IMR-90 (cell line): ENCODE measurements at regions not wholly inside any gene's neighbourhood (a gene's known extent, or its start where the extent isn't known, plus 50 kb on each side); places are given as distances from the start of the nearest gene placed in this dataset.

ENCODE experiments used
- ATAC-seq: fragments of 200-7000 bp; cut with Tn5 transposase; 2 replicates; pipeline ENCODE4 v1.9.1; 2020; ENCODE audit warnings: low read depth, mild to moderate bottlenecking, moderate library complexity
- BruUV-seq: library from RNA; stranded (reverse); fragments of 400-500 nt; replicated peaks from 2 replicates; lab custom pipeline; 2021; lab: Mats Ljungman, UMichigan
- CTCF ChIA-PET: fragments of 300-600 bp; formaldehyde crosslinking; extraction: SDS; loops from one replicate; lab custom pipeline; 2021; ENCODE audit warnings: antibody characterized with exemption; lab: Yijun Ruan, JAX
- POLR2A ChIA-PET: fragments of 300-600 bp; sonication (Branson Sonifier 250); formaldehyde crosslinking; loops from one replicate; lab custom pipeline; 2022; ENCODE audit warnings: antibody characterized with exemption; ENCODE audit not compliant: unreplicated experiment; lab: Charles Lee
- DNase-seq: peaks from one replicate; pipeline ENCODE4 v3.0.0; 2013
- H2AFZ ChIP-seq: replicated peaks from 2 replicates; pipeline ENCODE3; 2013; ENCODE audit warnings: low read length, mild to moderate bottlenecking; ENCODE audit not compliant: poor library complexity
- H2AK5ac ChIP-seq: 2 replicates; pipeline ENCODE4 v1.6.1; 2013; ENCODE audit warnings: low read depth, low read length, inconsistent platforms
- H2AK9ac ChIP-seq: replicated peaks from 2 replicates; pipeline ENCODE3; 2013; ENCODE audit warnings: mild to moderate bottlenecking, low read depth, low read length, moderate library complexity; ENCODE audit not compliant: poor library complexity
- H2BK120ac ChIP-seq: 2 replicates; pipeline ENCODE4 v1.6.1; 2013; ENCODE audit warnings: low read depth, low read length, inconsistent platforms
- H2BK15ac ChIP-seq: 3 replicates; pipeline ENCODE4 v1.6.1; 2013; ENCODE audit warnings: low read depth, low read length, inconsistent platforms
- H2BK20ac ChIP-seq: 2 replicates; pipeline ENCODE4 v1.6.1; 2013; ENCODE audit warnings: low read depth, mild to moderate bottlenecking, inconsistent platforms, low read length, moderate library complexity
- H2BK5ac ChIP-seq: 2 replicates; pipeline ENCODE4 v1.6.1; 2013; ENCODE audit warnings: mild to moderate bottlenecking, low read depth, low read length, inconsistent platforms; ENCODE audit not compliant: poor library complexity, severe bottlenecking
- H3K14ac ChIP-seq: replicated peaks from 2 replicates; pipeline ENCODE4 v1.6.1; 2013; ENCODE audit warnings: low read depth, low read length, inconsistent platforms
- H3K18ac ChIP-seq: 2 replicates; pipeline ENCODE4 v1.6.1; 2013; ENCODE audit warnings: low read depth, low read length, control low read depth
- H3K23ac ChIP-seq: 2 replicates; pipeline ENCODE4 v1.6.1; 2013; ENCODE audit warnings: low read depth, low read length, inconsistent platforms
- H3K27ac ChIP-seq: 2 replicates; pipeline ENCODE4 v1.5.1; 2013; ENCODE audit warnings: mild to moderate bottlenecking, control low read depth, low read length; ENCODE audit not compliant: insufficient read depth
- H3K27me3 ChIP-seq: 2 replicates; pipeline ENCODE4 v1.6.1; 2013; ENCODE audit warnings: low read length; ENCODE audit not compliant: control insufficient read depth, insufficient read depth
- H3K36me3 ChIP-seq: 2 replicates; pipeline ENCODE4 v1.6.1; 2013; ENCODE audit warnings: low read length, mixed read lengths; ENCODE audit not compliant: control insufficient read depth, insufficient read depth
- H3K4ac ChIP-seq: 2 replicates; pipeline ENCODE4 v1.6.1; 2013; ENCODE audit warnings: low read depth, low read length, inconsistent platforms
- H3K4me1 ChIP-seq: 2 replicates; pipeline ENCODE4 v1.6.1; 2013; ENCODE audit warnings: low read length, mixed read lengths; ENCODE audit not compliant: control insufficient read depth, insufficient read depth
- H3K4me2 ChIP-seq: 2 replicates; pipeline ENCODE4 v1.6.1; 2013; ENCODE audit warnings: low read depth, mild to moderate bottlenecking, control low read depth, low read length, moderate library complexity
- H3K4me3 ChIP-seq: 2 replicates; pipeline ENCODE4 v1.5.1; 2013; ENCODE audit warnings: low read depth, mild to moderate bottlenecking, control low read depth, low read length, moderate library complexity; ENCODE audit not compliant: insufficient read depth
- H3K56ac ChIP-seq: 2 replicates; pipeline ENCODE4 v1.6.1; 2013; ENCODE audit warnings: low read length, inconsistent platforms; ENCODE audit not compliant: insufficient read depth; ENCODE audit errors: extremely low read depth
- H3K79me1 ChIP-seq, 2 experiments: 2 replicates each; pipeline ENCODE4 v1.6.1; 2013; ENCODE audit warnings: low read length in 2 of 2, inconsistent platforms in 1 of 2, low read depth in 1 of 2
- H3K9ac ChIP-seq: 2 replicates; pipeline ENCODE4 v1.6.1; 2013; ENCODE audit warnings: low read depth, low read length, control low read depth
- H3K9me1 ChIP-seq: 2 replicates; pipeline ENCODE4 v1.6.1; 2013; ENCODE audit warnings: low read length, inconsistent platforms; ENCODE audit not compliant: insufficient read depth
- H3K9me3 ChIP-seq: 2 replicates; pipeline ENCODE4 v1.6.1; 2013; ENCODE audit warnings: low read length; ENCODE audit not compliant: control insufficient read depth, insufficient read depth
- H4K20me1 ChIP-seq: 2 replicates; pipeline ENCODE4 v1.6.1; 2013; ENCODE audit warnings: low read length, inconsistent platforms; ENCODE audit not compliant: insufficient read depth
- H4K5ac ChIP-seq: 2 replicates; pipeline ENCODE4 v1.6.1; 2013; ENCODE audit warnings: mild to moderate bottlenecking, low read depth, low read length, control low read depth
- H4K8ac ChIP-seq, 2 experiments: 2 replicates each; pipeline ENCODE4 v1.6.1; 2013; ENCODE audit warnings: low read depth in 2 of 2, low read length in 2 of 2, control low read depth in 1 of 2, inconsistent platforms in 1 of 2
- H4K91ac ChIP-seq: 2 replicates; pipeline ENCODE4 v1.6.1; 2013; ENCODE audit warnings: low read depth, low read length, inconsistent platforms; ENCODE audit not compliant: insufficient read depth
- BHLHE40 ChIP-seq: fragments of 150-350 bp; IDR thresholded peaks from 2 replicates; pipeline ENCODE4 v1.6.1; 2016; ENCODE audit warnings: mild to moderate bottlenecking, low read depth, low read length
- CEBPB ChIP-seq: IDR thresholded peaks from 2 replicates; pipeline ENCODE4 v1.6.1; 2012; ENCODE audit warnings: low read depth, low read length, improper control_type of control experiment
- CHD1 ChIP-seq: IDR thresholded peaks from 2 replicates; pipeline ENCODE4 v1.6.1; 2012; ENCODE audit warnings: low read depth, low read length, improper control_type of control experiment
- CTCF ChIP-seq: conservative IDR thresholded peaks from 2 replicates; pipeline ENCODE4 v1.5.1; 2012; ENCODE audit warnings: mild to moderate bottlenecking, low read depth, low read length, improper control_type of control experiment
- ELK1 ChIP-seq: fragments of 150-350 bp; IDR thresholded peaks from 2 replicates; pipeline ENCODE4 v1.6.1; 2016; ENCODE audit warnings: low read depth, mild to moderate bottlenecking, low read length, moderate library complexity, borderline replicate concordance
- FOS ChIP-seq: fragments of 150-350 bp; IDR thresholded peaks from 2 replicates; pipeline ENCODE4 v1.6.1; 2016; ENCODE audit warnings: low read depth, low read length
- MAFK ChIP-seq: IDR thresholded peaks from 2 replicates; pipeline ENCODE4 v1.6.1; 2012; ENCODE audit warnings: low read depth, low read length, improper control_type of control experiment
- MAZ ChIP-seq: IDR thresholded peaks from 2 replicates; pipeline ENCODE4 v1.6.1; 2012; ENCODE audit warnings: low read depth, mild to moderate bottlenecking, low read length, improper control_type of control experiment, moderate library complexity, borderline replicate concordance
- MXI1 ChIP-seq: IDR thresholded peaks from 2 replicates; pipeline ENCODE4 v1.6.1; 2012; ENCODE audit warnings: low read depth, mild to moderate bottlenecking, low read length, moderate library complexity, borderline replicate concordance
- NFE2L2 ChIP-seq: fragments of 150-350 bp; IDR thresholded peaks from 2 replicates; pipeline ENCODE4 v1.6.1; 2016; ENCODE audit warnings: low read depth, mild to moderate bottlenecking, low read length
- POLR2A ChIP-seq: IDR thresholded peaks from 2 replicates; pipeline ENCODE4 v1.6.1; 2012; ENCODE audit warnings: mild to moderate bottlenecking, low read depth, low read length
- RAD21 ChIP-seq: IDR thresholded peaks from 2 replicates; pipeline ENCODE4 v1.6.1; 2012; ENCODE audit warnings: low read length, improper control_type of control experiment
- RFX5 ChIP-seq: IDR thresholded peaks from 2 replicates; pipeline ENCODE4 v1.8.0; 2012; ENCODE audit warnings: low read depth, mild to moderate bottlenecking, low read length, moderate library complexity
- SMC3 ChIP-seq: fragments of 150-350 bp; IDR thresholded peaks from 2 replicates; pipeline ENCODE4 v1.6.1; 2016; ENCODE audit warnings: low read depth, mild to moderate bottlenecking, antibody characterized with exemption, low read length, moderate library complexity
- USF2 ChIP-seq: fragments of 150-350 bp; IDR thresholded peaks from 2 replicates; pipeline ENCODE4 v1.6.1; 2017; ENCODE audit warnings: mild to moderate bottlenecking, antibody characterized with exemption, low read length, low read depth
- WGBS, 2 experiments: methylation state at CpG; one replicate each; pipeline versions ENCODE4 v1.1.5 to v1.1.7; 2013; ENCODE audit warnings: missing lambda C conversion rate in 2 of 2; ENCODE audit not compliant: insufficient read length in 1 of 2; ENCODE audit errors: extremely low coverage in 2 of 2; 5-methylcytosine and 5-hydroxymethylcytosine counted together
- dilution Hi-C: fragments of 300-500 bp; cut with HindIII; formaldehyde crosslinking; loops from one replicate; pipeline ENCODE4 v1.14.3; 2018; ENCODE audit warnings: low sequenced_read_pairs; ENCODE audit not compliant: unreplicated experiment
- in situ Hi-C: fragments of 300-500 bp; cut with MboI; formaldehyde crosslinking; loops from 3 replicates; pipeline ENCODE4 v1.14.3; 2019; ENCODE audit warnings: low sequenced_read_pairs, inconsistent platforms, mixed read lengths
- intact Hi-C: fragments of 100-400 bp; cut with micrococcal nuclease; formaldehyde crosslinking; loops from 2 replicates; pipeline ENCODE4 v1.10.0; 2022

GRCh38 chr13:95391785-95392184 lies 90.5 kb upstream of the ABCC4 start:
- no peak overlapping the region for H3K4ac ChIP-seq
- TF ChIP-seq POLR2A (no peak), FOS (no peak), NFE2L2 (no peak), RFX5 (no peak), CHD1 (no peak), CEBPB (no peak), MXI1 (no peak), CTCF (no peak), MAFK (no peak), MAZ (no peak), RAD21 (no peak), ELK1 (no peak), BHLHE40 (no peak), USF2 (no peak), SMC3 (no peak)
- in situ Hi-C loops (no loop called here), intact Hi-C loops (no loop called here), dilution Hi-C loops (no loop called here)
- no CpG with 5 or more reads among the region's 2 CpGs for WGBS, 2 experiments
- no peak overlapping the region for H3K18ac ChIP-seq
- H3K23ac ChIP-seq = no peak overlapping the region
- no peaks in the 10 kb centered on the region for H3K36me3 ChIP-seq
- H2AFZ ChIP-seq = no peak overlapping the region
- no peak overlapping the region for H2BK5ac ChIP-seq
- H4K5ac ChIP-seq = no peak overlapping the region
- no peaks in the 10 kb centered on the region for H4K20me1 ChIP-seq
- H2BK120ac ChIP-seq = no peak overlapping the region
- no peak overlapping the region for H3K56ac ChIP-seq
- no peak overlapping the region for H4K8ac ChIP-seq
- H3K9ac ChIP-seq = no peak overlapping the region
- H3K27ac ChIP-seq = no peak overlapping the region
- ATAC-seq (no peak), DNase-seq (no peak)
- no peak overlapping the region for H3K4me2 ChIP-seq
- no TSS peak for BruUV-seq
- H3K79me1 ChIP-seq = no peaks in the 10 kb centered on the region
- peaks cover 22% of the 10 kb centered on the region for H3K27me3 ChIP-seq
- H3K9me1 ChIP-seq = no peaks in the 10 kb centered on the region
- H4K91ac ChIP-seq = no peak overlapping the region
- CTCF ChIA-PET = no interaction called here
- no peak overlapping the region for H3K14ac ChIP-seq
- H3K9me3 ChIP-seq = no peaks in the 10 kb centered on the region
- no peak overlapping the region for H2BK20ac ChIP-seq
- no peak overlapping the region for H2BK15ac ChIP-seq
- no peaks in the 10 kb centered on the region; the same call in 1 of the 2 replicates for H3K4me1 ChIP-seq
- H2AK9ac ChIP-seq = peak overlapping the region; percentile 32
- no peak overlapping the region for H3K4me3 ChIP-seq
- no peak overlapping the region for H2AK5ac ChIP-seq
- POLR2A ChIA-PET = no interaction called here
